A673 (cell line): ENCODE measurements at regions not wholly inside any gene's neighbourhood (a gene's known extent, or its start where the extent isn't known, plus 50 kb on each side); places are given as distances from the start of the nearest gene placed in this dataset.

ENCODE experiments used
- BruUV-seq: library from RNA; stranded (reverse); fragments of 400-500 nt; replicated peaks from 2 replicates; lab custom pipeline; 2021; lab: Mats Ljungman, UMichigan
- CTCF ChIA-PET: fragments of 300-600 bp; sonication (Branson Sonifier 250); formaldehyde crosslinking; loops from one replicate; lab custom pipeline; 2022; ENCODE audit warnings: antibody characterized with exemption; lab: Charles Lee
- POLR2A ChIA-PET: fragments of 300-600 bp; sonication (Branson Sonifier 250); formaldehyde crosslinking; loops from one replicate; lab custom pipeline; 2022; ENCODE audit warnings: antibody characterized with exemption; ENCODE audit not compliant: low non-redundant PET; lab: Charles Lee
- DNase-seq: peaks from one replicate; pipeline ENCODE4 v3.0.0-alpha.2; 2015; ENCODE audit warnings: low spot score
- H3K27ac ChIP-seq: fragments of 200-600 bp; sonication (generic); 2 replicates; pipeline ENCODE4 v1.5.1; 2016; ENCODE audit warnings: mixed run types, low read depth, mild to moderate bottlenecking, mixed read lengths, antibody characterized with exemption, low read length; ENCODE audit not compliant: poor library complexity, severe bottlenecking
- H3K27me3 ChIP-seq: fragments of 200-600 bp; sonication (generic); replicated peaks from 2 replicates; pipeline ENCODE4 v1.6.1; 2017; ENCODE audit warnings: mixed run types, low read depth, mild to moderate bottlenecking, mixed read lengths, antibody characterized with exemption, low read length; ENCODE audit not compliant: insufficient read depth, poor library complexity
- H3K36me3 ChIP-seq: fragments of 200-600 bp; sonication (generic); 2 replicates; pipeline ENCODE4 v1.6.1; 2016; ENCODE audit warnings: mixed run types, mild to moderate bottlenecking, mixed read lengths, antibody characterized with exemption, low read length; ENCODE audit not compliant: insufficient read depth, poor library complexity, severe bottlenecking
- H3K4me1 ChIP-seq: fragments of 200-600 bp; sonication (generic); 2 replicates; pipeline ENCODE4 v1.6.1; 2017; ENCODE audit warnings: mixed run types, mild to moderate bottlenecking, mixed read lengths, antibody characterized with exemption, low read length; ENCODE audit not compliant: insufficient read depth, poor library complexity, severe bottlenecking
- H3K4me3 ChIP-seq: fragments of 200-600 bp; sonication (generic); 2 replicates; pipeline ENCODE4 v1.5.1; 2016; ENCODE audit warnings: low read depth, mixed run types, mild to moderate bottlenecking, mixed read lengths, low read length; ENCODE audit not compliant: poor library complexity, severe bottlenecking
- H3K9me3 ChIP-seq: fragments of 200-600 bp; sonication (generic); 2 replicates; pipeline ENCODE4 v1.6.1; 2016; ENCODE audit warnings: mixed run types, low read depth, mild to moderate bottlenecking, mixed read lengths, antibody characterized with exemption, low read length; ENCODE audit not compliant: poor library complexity, severe bottlenecking
- CTCF ChIP-seq: fragments of 300-800, 200-600 bp; sonication (generic); conservative IDR thresholded peaks from 2 replicates; pipeline ENCODE4 v1.5.1; 2017; ENCODE audit warnings: low read depth, mild to moderate bottlenecking, antibody characterized with exemption, low read length, moderate library complexity, mixed read lengths
- EZH2 ChIP-seq: fragments of 200-600 bp; sonication (generic); IDR thresholded peaks from 2 replicates; pipeline ENCODE4 v1.6.1; 2017; ENCODE audit warnings: borderline replicate concordance, low read depth, mild to moderate bottlenecking, mixed read lengths, antibody characterized with exemption, low read length; ENCODE audit not compliant: poor library complexity, severe bottlenecking
- intact Hi-C: fragments of 100-400 bp; cut with micrococcal nuclease; formaldehyde crosslinking; loops from one replicate; pipeline ENCODE4 v1.10.0; 2022; ENCODE audit not compliant: unreplicated experiment

- intact Hi-C loops: no loop called here
- Histone ChIP-seq H3K27ac (no peak overlapping the region), H3K4me1 (peaks cover 26% of the 10 kb centered on the region), H3K36me3 (no peaks in the 10 kb centered on the region), H3K9me3 (no peaks in the 10 kb centered on the region), H3K27me3 (no peaks in the 10 kb centered on the region), H3K4me3 (no peak overlapping the region)
- CTCF ChIA-PET: no interaction called here
- POLR2A ChIA-PET: no interaction called here
- no peak for DNase-seq
- BruUV-seq: no TSS peak
- no peak for TF ChIP-seq EZH2
- no peak for TF ChIP-seq CTCF
Observed at GRCh38 chr16:14322186-14322585, 251.1 kb downstream of the MRTFB start.

GRCh38 chr16:14321542-14321941 lies 250.4 kb downstream of the MRTFB start:
- TF ChIP-seq CTCF (no peak), EZH2 (no peak)
- BruUV-seq: no TSS peak
- CTCF ChIA-PET: no interaction called here
- no peak for DNase-seq
- intact Hi-C loops: no loop called here
- no peak overlapping the region for H3K27ac ChIP-seq
- H3K9me3 ChIP-seq: no peaks in the 10 kb centered on the region
- H3K4me3 ChIP-seq: no peak overlapping the region
- no peaks in the 10 kb centered on the region for H3K36me3 ChIP-seq
- H3K27me3 ChIP-seq: no peaks in the 10 kb centered on the region
- H3K4me1 ChIP-seq: peaks cover 23% of the 10 kb centered on the region
- POLR2A ChIA-PET: no interaction called here

- Histone ChIP-seq H3K27ac (no peak overlapping the region), H3K4me1 (peaks cover 11% of the 10 kb centered on the region), H3K36me3 (no peaks in the 10 kb centered on the region), H3K9me3 (no peaks in the 10 kb centered on the region), H3K4me3 (no peak overlapping the region), H3K27me3 (no peaks in the 10 kb centered on the region)
- no TSS peak for BruUV-seq
- DNase-seq: no peak
- intact Hi-C loops: no loop called here
- CTCF ChIA-PET: no interaction called here
- TF ChIP-seq EZH2 (no peak), CTCF (no peak)
- POLR2A ChIA-PET: no interaction called here
Observed at GRCh38 chr16:14320406-14320805, 249.3 kb downstream of the MRTFB start.
